Colonic mucosa (tissue), 4 donors: ENCODE measurements at regions not wholly inside any gene's neighbourhood (a gene's known extent, or its start where the extent isn't known, plus 50 kb on each side); places are given as distances from the start of the nearest gene placed in this dataset.

Experiments
- DNase-seq: peaks from one replicate; pipeline ENCODE4 v3.0.0-alpha.2; 2020
- H3K27ac ChIP-seq: fragments of 200-600 bp; one replicate; pipeline ENCODE4 v1.8.0; 2021
- H3K27me3 ChIP-seq: fragments of 200-600 bp; one replicate; pipeline ENCODE4 v1.8.0; 2021
- H3K36me3 ChIP-seq: fragments of 200-600 bp; one replicate; pipeline ENCODE4 v1.8.0; 2021
- H3K4me1 ChIP-seq: fragments of 200-600 bp; one replicate; pipeline ENCODE4 v1.8.0; 2021; ENCODE audit warnings: mild to moderate bottlenecking
- H3K4me3 ChIP-seq: fragments of 200-600 bp; one replicate; pipeline ENCODE4 v1.8.0; 2021
- H3K9ac ChIP-seq, 2 donors: one replicate each; pipeline ENCODE4 v1.7.0; 2013; ENCODE audit warnings: control low read depth in 2 of 2, low read depth in 2 of 2, low read length in 2 of 2
- H3K9me3 ChIP-seq: fragments of 200-600 bp; one replicate; pipeline ENCODE4 v1.8.0; 2021
- CTCF ChIP-seq: fragments of 200-600 bp; IDR thresholded peaks from one replicate; pipeline ENCODE4 v1.8.0; 2022; ENCODE audit warnings: antibody characterized with exemption, mild to moderate bottlenecking
- intact Hi-C: fragments of 100-400 bp; cut with DNase I; formaldehyde crosslinking; loops from one replicate; pipeline ENCODE4 v1.14.1; 2022
- donor health status: healthy.
- donor health status: DM: no; HTN: no; CAD: no.
- donor health status: DM: no; HTN: no; CAD: no.

GRCh38 chr22:48632646-48633246 is 1194.9 kb downstream of the BRD1 start:
- H3K9ac ChIP-seq = no peak overlapping the region
- no peak for DNase-seq
- no peaks in the 10 kb centered on the region for H3K36me3 ChIP-seq
- H3K27me3 ChIP-seq = no peaks in the 10 kb centered on the region
- H3K27ac ChIP-seq = no peak overlapping the region
- no peak for TF ChIP-seq CTCF
- no peaks in the 10 kb centered on the region for H3K9me3 ChIP-seq
- no peak overlapping the region for H3K4me3 ChIP-seq
- intact Hi-C loops = no loop called here
- H3K4me1 ChIP-seq = no peaks in the 10 kb centered on the region

- no peak overlapping the region for H3K27ac ChIP-seq
- H3K4me1 ChIP-seq = no peaks in the 10 kb centered on the region
- H3K4me3 ChIP-seq = no peak overlapping the region
- no peaks in the 10 kb centered on the region for H3K9me3 ChIP-seq
- no peak overlapping the region for H3K9ac ChIP-seq
- no peaks in the 10 kb centered on the region for H3K27me3 ChIP-seq
- no peak for TF ChIP-seq CTCF
- intact Hi-C loops = no loop called here
- H3K36me3 ChIP-seq = no peaks in the 10 kb centered on the region
- DNase-seq = no peak
These were observed 1196.3 kb downstream of the BRD1 start for GRCh38 chr22:48631288-48631863.

GRCh38 chr22:48630848-48631247 is 1196.8 kb downstream of the BRD1 start:
- no peak overlapping the region for H3K27ac ChIP-seq
- DNase-seq = no peak
- no peak for TF ChIP-seq CTCF
- H3K9ac ChIP-seq = no peak overlapping the region
- no peak overlapping the region for H3K4me3 ChIP-seq
- intact Hi-C loops = no loop called here
- H3K9me3 ChIP-seq = no peaks in the 10 kb centered on the region
- H3K27me3 ChIP-seq = no peaks in the 10 kb centered on the region
- H3K36me3 ChIP-seq = no peaks in the 10 kb centered on the region
- H3K4me1 ChIP-seq = no peaks in the 10 kb centered on the region

GRCh38 chr22:48630433-48630754 is 1197.3 kb downstream of the BRD1 start:
- Histone ChIP-seq H3K9ac (no peak overlapping the region), H3K27ac (no peak overlapping the region)

GRCh38 chr22:48629631-48630432 is 1197.8 kb downstream of the BRD1 start:
- Histone ChIP-seq H3K9me3 (no peaks in the 10 kb centered on the region), H3K36me3 (no peaks in the 10 kb centered on the region), H3K27ac (no peak overlapping the region), H3K27me3 (no peaks in the 10 kb centered on the region), H3K9ac (no peak overlapping the region), H3K4me1 (no peaks in the 10 kb centered on the region), H3K4me3 (no peak overlapping the region)
- no peak for TF ChIP-seq CTCF
- DNase-seq = no peak
- intact Hi-C loops = no loop called here

More at GRCh38 chr22:48630433-48630754, 1197.3 kb downstream of the BRD1 start:
- H3K36me3 ChIP-seq = no peaks in the 10 kb centered on the region
- no peak for TF ChIP-seq CTCF
- H3K27me3 ChIP-seq = no peaks in the 10 kb centered on the region
- no peaks in the 10 kb centered on the region for H3K9me3 ChIP-seq
- intact Hi-C loops = no loop called here
- no peaks in the 10 kb centered on the region for H3K4me1 ChIP-seq
- no peak for DNase-seq
- H3K4me3 ChIP-seq = no peak overlapping the region
